Limb (tissue), 2 donors: ENCODE measurements at regions not wholly inside any gene's neighbourhood (a gene's known extent, or its start where the extent isn't known, plus 50 kb on each side); places are given as distances from the start of the nearest gene placed in this dataset.
"Not testable (repeated sequence)": the region's sequence is repeated elsewhere in the genome, so short reads cannot be mapped to it uniquely, and the experiment has no call there.

Source experiments
- DNase-seq, 2 donors: peaks; one replicate each; pipeline ENCODE4 v3.0.0-alpha.2; 2016; ENCODE audit errors: extremely low spot score in 2 of 2

- DNase-seq, result no peak
Observed at GRCh38 chr4:23106516-23106915, 413.8 kb downstream of the GBA3 start.

- no peak for DNase-seq
Observed at GRCh38 chr4:23105759-23106370, 413.1 kb downstream of the GBA3 start.

GRCh38 chr4:23097251-23097650, 404.5 kb downstream of the GBA3 start:
- DNase-seq, result no peak

- no peak for DNase-seq
Observed at GRCh38 chr4:23091711-23092110, 399.0 kb downstream of the GBA3 start.

- DNase-seq, result no peak
Observed at GRCh38 chr4:23085249-23085568, 392.5 kb downstream of the GBA3 start.

- no peak for DNase-seq
Observed at GRCh38 chr4:23084559-23085248, 392.0 kb downstream of the GBA3 start.

- no peak for DNase-seq
Observed at GRCh38 chr4:23083391-23083790, 390.7 kb downstream of the GBA3 start.

GRCh38 chr4:23080171-23080570, 387.4 kb downstream of the GBA3 start:
- DNase-seq, result not testable (repeated sequence)

DNA sequence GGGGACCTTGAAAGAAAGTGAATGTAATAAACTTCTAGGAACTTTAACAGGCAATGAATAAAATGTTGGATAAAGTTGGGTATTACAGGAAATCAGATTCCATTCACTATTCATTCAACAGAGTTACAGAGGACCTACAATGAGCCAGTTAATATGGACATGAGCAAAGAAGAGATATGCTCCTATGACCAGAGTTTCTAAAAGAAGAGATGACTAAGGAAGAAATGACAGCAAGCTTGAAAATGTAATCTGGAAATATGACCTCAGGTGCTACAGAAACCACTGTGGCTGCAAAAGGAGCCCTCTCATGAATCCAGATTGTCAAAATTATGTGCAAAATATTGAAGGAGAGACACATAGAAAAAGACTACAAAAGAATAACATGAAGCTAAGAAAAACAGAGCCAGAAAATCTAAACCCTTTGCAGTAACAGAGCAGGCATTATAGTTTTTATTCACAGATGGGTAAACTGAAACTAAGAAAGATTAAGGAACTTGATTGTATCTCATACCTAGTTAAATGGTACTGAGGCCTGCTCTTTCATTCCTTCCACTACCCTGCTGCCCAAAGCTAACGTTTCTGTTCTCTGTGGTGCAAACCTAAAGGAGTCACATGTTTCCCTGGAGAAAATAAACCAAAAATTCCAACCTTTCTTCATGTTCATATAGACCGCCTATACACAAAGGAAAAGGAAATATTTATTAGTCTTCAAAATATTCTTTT, 378.3 kb downstream of the GBA3 start:
- DNase-seq, result no peak

DNA sequence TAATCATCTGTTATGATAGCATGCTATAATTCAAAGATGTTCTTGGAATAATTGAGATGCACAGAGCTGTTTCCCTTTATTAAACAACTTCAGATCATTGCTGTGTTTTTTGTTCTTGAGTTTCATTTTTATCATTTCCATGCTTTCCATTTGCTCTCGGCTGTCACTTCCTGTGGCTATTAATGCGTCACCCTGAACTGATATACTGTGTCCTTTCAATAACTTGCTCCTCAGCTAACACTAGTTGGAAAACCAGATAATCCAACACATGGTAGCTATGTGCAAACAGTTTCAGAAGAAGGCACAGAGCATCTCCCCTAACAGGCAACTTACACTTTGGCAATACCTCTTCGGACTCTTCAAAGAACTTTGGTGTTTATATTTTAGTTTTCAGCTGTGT, 376.0 kb downstream of the GBA3 start:
- no peak for DNase-seq

DNA sequence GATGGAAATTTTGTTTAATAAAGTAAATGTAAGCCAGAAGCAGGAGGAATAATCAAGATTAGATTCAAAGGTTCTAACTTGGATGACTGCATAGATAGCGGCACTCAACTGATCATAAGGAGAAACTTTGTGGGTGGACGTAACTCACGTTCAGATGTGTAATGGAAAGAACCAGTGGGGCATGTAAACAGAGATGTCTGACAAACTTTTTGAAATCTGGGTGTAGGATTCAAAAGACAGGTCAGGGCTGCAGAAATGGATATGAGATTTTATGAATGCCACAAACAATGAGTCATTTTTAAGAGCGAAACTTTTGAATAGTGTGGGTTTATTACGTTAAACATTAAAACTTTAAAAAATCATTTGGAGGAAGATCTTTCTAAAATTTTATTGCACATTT, 375.6 kb downstream of the GBA3 start:
- no peak for DNase-seq

DNA sequence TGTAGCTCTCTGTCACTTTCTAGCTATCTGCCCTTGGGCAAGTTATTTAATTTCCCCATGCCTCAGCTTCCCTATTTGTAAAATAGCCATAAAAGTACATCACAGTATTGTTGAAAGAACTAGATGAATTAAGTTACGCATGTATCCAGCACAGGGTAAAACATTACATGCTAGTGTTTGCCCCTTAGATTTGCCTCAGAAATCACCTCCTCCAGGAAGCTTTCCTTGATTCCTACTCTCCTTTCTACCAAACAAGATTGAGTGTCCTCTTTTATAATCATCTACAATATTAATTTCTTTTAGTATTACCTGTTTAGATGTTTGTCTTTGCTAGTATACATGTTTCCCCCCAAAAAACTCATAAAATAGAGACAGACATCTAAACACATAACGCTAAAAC, 369.5 kb downstream of the GBA3 start:
- no peak for DNase-seq

DNA sequence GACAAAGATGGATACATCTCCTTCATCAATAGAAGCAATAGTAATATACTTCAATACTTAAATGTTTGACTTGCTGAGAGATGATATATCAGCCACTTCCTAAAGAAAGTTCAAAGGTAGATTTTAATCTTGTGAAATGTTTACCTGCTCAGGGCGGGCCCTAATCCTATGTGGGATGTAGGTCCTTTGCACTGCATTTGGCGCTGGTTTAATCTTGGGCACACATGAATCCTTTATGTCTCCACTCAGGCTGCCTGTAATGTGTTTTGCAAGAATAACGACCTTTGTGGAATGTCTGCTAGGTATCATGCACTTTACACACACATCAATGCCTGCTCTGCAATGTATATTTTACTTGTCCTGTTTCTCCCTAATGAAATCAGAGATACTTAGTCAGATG, 368.7 kb downstream of the GBA3 start:
- DNase-seq, result no peak

DNA sequence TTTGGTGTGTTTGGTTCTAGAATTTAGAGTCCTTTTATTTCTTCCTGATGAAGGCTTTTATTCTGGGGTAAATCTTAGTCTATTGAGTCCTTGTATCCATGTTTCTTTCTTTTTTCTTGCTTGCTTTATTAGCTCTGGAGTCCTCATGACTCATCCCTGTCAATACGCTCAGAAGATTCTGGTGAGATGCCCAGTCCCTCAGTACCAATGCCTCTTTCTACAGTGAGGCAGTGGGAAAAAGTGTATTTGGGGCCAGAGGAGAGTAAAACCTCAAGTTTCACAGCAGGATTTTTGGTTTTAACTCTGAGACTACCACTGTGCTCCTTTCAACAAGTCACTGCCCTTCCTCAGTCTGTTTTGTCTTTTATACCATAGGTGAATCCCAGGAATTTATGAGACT, 368.0 kb downstream of the GBA3 start:
- DNase-seq, result no peak

GRCh38 chr4:23058165-23058776, 365.5 kb downstream of the GBA3 start:
- no peak for DNase-seq

DNA sequence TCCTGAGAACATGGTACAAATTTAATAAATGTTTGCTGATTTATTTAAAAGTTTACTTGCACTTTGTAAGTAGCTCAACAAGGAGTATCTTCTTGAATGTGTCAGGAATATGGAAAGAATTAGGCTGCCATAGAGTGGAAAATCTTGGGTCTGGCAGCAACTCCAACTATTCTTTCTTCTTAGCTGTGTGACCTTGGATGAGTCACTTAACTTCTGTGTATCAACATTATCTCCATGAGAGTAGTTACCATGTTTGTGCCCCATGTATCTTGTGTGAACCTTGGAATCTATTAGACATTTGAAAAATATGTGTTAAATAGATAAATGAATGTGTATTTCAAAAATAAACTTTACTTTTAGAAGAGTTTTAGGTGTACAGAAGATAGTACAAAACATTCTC, 348.8 kb downstream of the GBA3 start:
- DNase-seq, result no peak

- DNase-seq, result no peak
Observed at GRCh38 chr4:23040539-23040938, 347.8 kb downstream of the GBA3 start.

GRCh38 chr4:23039818-23040217, 347.1 kb downstream of the GBA3 start:
- DNase-seq, result no peak

DNA sequence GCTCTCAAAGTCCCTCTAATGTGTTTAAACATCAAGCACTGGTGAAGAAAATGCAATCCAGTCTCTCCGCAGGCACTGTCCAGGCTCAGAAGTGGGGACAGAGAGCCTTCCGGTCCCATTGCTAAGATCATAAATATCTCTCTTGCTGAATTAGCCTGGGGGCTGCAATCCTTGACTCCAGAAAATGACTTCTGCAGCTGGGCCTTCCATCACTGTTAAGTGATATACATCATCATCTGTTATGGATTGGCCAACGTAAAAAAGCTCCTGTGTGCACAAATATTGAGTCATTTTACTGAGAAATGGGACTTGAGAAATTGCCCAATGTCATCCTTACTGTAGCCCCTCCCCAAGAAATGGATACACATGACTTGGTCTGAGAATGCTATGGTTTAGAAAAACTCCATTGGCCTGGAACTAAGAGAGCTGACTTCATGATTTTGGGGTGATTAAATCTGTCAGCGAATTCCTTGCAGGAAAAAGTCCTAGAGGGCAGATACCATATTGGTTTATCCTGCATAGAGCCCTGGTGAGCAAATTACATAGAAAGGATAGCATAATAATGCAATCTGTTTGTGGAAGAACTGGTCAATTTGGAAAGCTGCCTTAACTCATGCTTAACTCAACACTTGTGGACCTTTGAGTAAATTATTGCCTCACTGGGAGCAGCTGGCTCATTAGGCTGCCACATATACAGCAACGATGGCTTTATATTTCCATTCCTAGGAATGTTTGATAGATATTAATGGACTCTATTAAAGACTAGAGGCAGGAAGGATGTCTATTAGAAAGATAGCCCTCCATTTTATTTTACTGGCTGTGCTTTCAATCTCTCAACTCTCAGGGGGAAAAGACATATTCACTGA, 346.1 kb downstream of the GBA3 start:
- no peak for DNase-seq

GRCh38 chr4:23036921-23037495, 344.3 kb downstream of the GBA3 start:
- DNase-seq, result no peak

GRCh38 chr4:23036503-23036902, 343.8 kb downstream of the GBA3 start:
- no peak for DNase-seq
